Fibroblast of lung (primary cell): ENCODE measurements at regions not wholly inside any gene's neighbourhood (a gene's known extent, or its start where the extent isn't known, plus 50 kb on each side); places are given as distances from the start of the nearest gene placed in this dataset.

Source experiments
- DNase-seq, 2 donors: peaks; one replicate each; pipeline versions ENCODE4 v3.0.0 to v3.0.0-alpha.2; 2010; ENCODE audit warnings: low read depth in 2 of 2
- H2AFZ ChIP-seq: 2 replicates; pipeline ENCODE4 v1.5.1; 2012; ENCODE audit warnings: low read length, control low read depth, inconsistent platforms
- H3K27ac ChIP-seq: 2 replicates; pipeline ENCODE4 v1.5.1; 2011; ENCODE audit warnings: low read length, control low read depth; ENCODE audit not compliant: insufficient read depth
- H3K27me3 ChIP-seq: 2 replicates; pipeline ENCODE4 v1.5.1; 2011; ENCODE audit warnings: mild to moderate bottlenecking, low read length; ENCODE audit not compliant: control insufficient read depth, insufficient read depth
- H3K36me3 ChIP-seq: 2 replicates; pipeline ENCODE4 v1.5.1; 2011; ENCODE audit warnings: low read length; ENCODE audit not compliant: control insufficient read depth, insufficient read depth
- H3K4me1 ChIP-seq: 2 replicates; pipeline ENCODE4 v1.5.1; 2011; ENCODE audit warnings: low read length; ENCODE audit not compliant: control insufficient read depth, insufficient read depth; ENCODE audit errors: extremely low read depth
- H3K4me2 ChIP-seq: 2 replicates; pipeline ENCODE4 v1.5.1; 2011; ENCODE audit warnings: low read length, control low read depth; ENCODE audit not compliant: insufficient read depth; ENCODE audit errors: extremely low read depth
- H3K4me3 ChIP-seq, 4 experiments: fragments of 200-600 bp in 1 of 4; sonication (generic) in 1 of 4; replicated peaks in 1 of 4; 2 replicates each; pipeline ENCODE4 v1.5.1; 2011 to 2016; ENCODE audit warnings: low read length in 4 of 4, low read depth in 3 of 4, mild to moderate bottlenecking in 3 of 4, control low read depth in 2 of 4, inconsistent platforms in 1 of 4, mixed read lengths in 1 of 4; ENCODE audit not compliant: insufficient read depth in 1 of 4; ENCODE audit errors: control extremely low read depth in 1 of 4
- H3K79me2 ChIP-seq: 2 replicates; pipeline ENCODE4 v1.5.1; 2012; ENCODE audit warnings: mild to moderate bottlenecking, low read length, inconsistent platforms; ENCODE audit not compliant: control insufficient read depth, insufficient read depth
- H3K9ac ChIP-seq: 2 replicates; pipeline ENCODE4 v1.5.1; 2011; ENCODE audit warnings: mild to moderate bottlenecking, low read length, control low read depth; ENCODE audit not compliant: insufficient read depth
- H3K9me3 ChIP-seq: 2 replicates; pipeline ENCODE4 v1.5.1; 2012; ENCODE audit warnings: low read depth, low read length; ENCODE audit not compliant: control insufficient read depth, insufficient read depth
- H4K20me1 ChIP-seq: 2 replicates; pipeline ENCODE4 v1.5.1; 2011; ENCODE audit warnings: low read length; ENCODE audit not compliant: control insufficient read depth, insufficient read depth; ENCODE audit errors: extremely low read depth
- CTCF ChIP-seq, 2 donors: IDR thresholded peaks in 1 of 2; conservative IDR thresholded peaks in 1 of 2; 1 replicate in 1 of 2; 2 replicates in 1 of 2; pipeline ENCODE4 v1.5.1; 2011 to 2012; ENCODE audit warnings: low read length in 2 of 2, control low read depth in 1 of 2, inconsistent platforms in 1 of 2, low read depth in 1 of 2, mild to moderate bottlenecking in 1 of 2
- EZH2 ChIP-seq: IDR thresholded peaks from 2 replicates; pipeline ENCODE4 v1.5.1; 2012; ENCODE audit warnings: low read length, control low read depth, mild to moderate bottlenecking; ENCODE audit errors: missing control alignments

- Histone ChIP-seq H3K36me3 (no peaks in the 10 kb centered on the region), H3K9ac (no peak overlapping the region), H3K4me2 (no peak overlapping the region), H3K4me3 (no peak overlapping the region), H3K27me3 (no peaks in the 10 kb centered on the region), H3K9me3 (no peaks in the 10 kb centered on the region), H3K27ac (no peak overlapping the region), H3K4me1 (no peaks in the 10 kb centered on the region), H2AFZ (no peak overlapping the region), H4K20me1 (no peaks in the 10 kb centered on the region), H3K79me2 (no peaks in the 10 kb centered on the region)
- DNase-seq: no peak
- TF ChIP-seq EZH2: no peak
- TF ChIP-seq CTCF (conservative IDR thresholded peaks at IDR 0.05 in 1 of 2, IDR thresholded peaks at IDR 0.05 in 1 of 2; ENCODE audit: low read depth in 1 of 2, low read length in 2 of 2): no peak
Observed at GRCh38 chr13:81713201-81713600, 1372.3 kb upstream of the SPRY2 start.

- no peaks in the 10 kb centered on the region for H3K4me1 ChIP-seq
- no peaks in the 10 kb centered on the region for H3K9me3 ChIP-seq
- no peak overlapping the region for H2AFZ ChIP-seq
- no peaks in the 10 kb centered on the region for H3K79me2 ChIP-seq
- no peaks in the 10 kb centered on the region for H4K20me1 ChIP-seq
- H3K27ac ChIP-seq: no peak overlapping the region
- H3K9ac ChIP-seq: no peak overlapping the region
- H3K4me2 ChIP-seq: no peak overlapping the region
- DNase-seq: no peak
- TF ChIP-seq EZH2 (no peak), CTCF (conservative IDR thresholded peaks at IDR 0.05 in 1 of 2, IDR thresholded peaks at IDR 0.05 in 1 of 2; ENCODE audit: low read depth in 1 of 2, low read length in 2 of 2) (no peak)
- H3K36me3 ChIP-seq: no peaks in the 10 kb centered on the region
- no peaks in the 10 kb centered on the region for H3K27me3 ChIP-seq
- H3K4me3 ChIP-seq: no peak overlapping the region
Observed at GRCh38 chr13:81697826-81698225, 1356.9 kb upstream of the SPRY2 start.

- Histone ChIP-seq H2AFZ (no peak overlapping the region), H3K27ac (no peak overlapping the region)
- TF ChIP-seq CTCF (conservative IDR thresholded peaks at IDR 0.05 in 1 of 2, IDR thresholded peaks at IDR 0.05 in 1 of 2; ENCODE audit: low read depth in 1 of 2, low read length in 2 of 2): no peak
Observed at GRCh38 chr13:81686877-81687276, 1346.0 kb upstream of the SPRY2 start.

More at GRCh38 chr13:81686877-81687276, 1346.0 kb upstream of the SPRY2 start:
- Histone ChIP-seq H3K36me3 (no peaks in the 10 kb centered on the region), H3K9me3 (no peaks in the 10 kb centered on the region), H3K79me2 (no peaks in the 10 kb centered on the region), H4K20me1 (no peaks in the 10 kb centered on the region), H3K4me3 (no peak overlapping the region), H3K9ac (no peak overlapping the region), H3K27me3 (no peaks in the 10 kb centered on the region), H3K4me1 (no peaks in the 10 kb centered on the region), H3K4me2 (no peak overlapping the region)
- peak; percentile 1 for DNase-seq
